ENCODE measurements at regions not wholly inside any gene's neighbourhood (a gene's known extent, or its start where the extent isn't known, plus 50 kb on each side); places are given as distances from the start of the nearest gene placed in this dataset.

DNA sequence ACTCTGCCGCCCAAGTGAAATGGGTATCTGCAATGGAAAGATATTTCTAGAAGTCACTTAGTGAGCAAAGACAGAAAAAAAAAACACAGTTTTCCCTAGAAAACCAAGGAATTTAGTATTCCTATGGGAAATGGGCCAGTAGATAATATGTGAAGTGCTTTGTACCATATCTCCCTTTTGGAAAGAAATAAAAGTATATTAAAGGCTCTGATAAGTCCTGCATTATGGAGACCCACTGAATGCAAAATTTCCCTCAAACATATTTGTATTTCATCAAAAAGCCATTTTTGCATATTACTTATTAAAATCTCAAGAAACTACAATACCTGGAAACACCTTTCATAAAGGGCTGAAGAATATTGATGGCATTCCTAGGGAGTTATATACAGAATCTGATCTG lies 51.6 kb upstream of the DYNLRB2 start:
- no peak overlapping the region for H3K27ac ChIP-seq
- no peak for TF ChIP-seq CTCF (conservative IDR thresholded peaks at IDR 0.05)

DNA sequence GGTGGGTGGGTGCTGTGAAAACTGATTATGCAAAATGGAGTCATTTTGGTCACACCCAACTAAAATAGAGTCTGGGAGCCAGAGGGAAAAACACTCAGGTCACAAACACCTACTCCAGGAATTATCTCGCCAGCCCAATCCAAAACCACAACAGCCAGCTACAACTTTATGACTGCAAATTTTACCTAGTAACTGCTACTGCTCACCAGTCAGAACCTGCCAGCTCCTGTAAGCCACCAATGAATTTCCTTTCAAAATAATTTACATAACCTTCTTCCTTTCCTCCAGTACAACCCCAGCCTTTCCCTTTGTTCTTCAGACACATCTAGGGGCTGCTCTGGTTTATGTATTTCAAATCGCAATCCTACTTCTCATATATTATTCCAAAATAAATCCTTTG lies 52.6 kb upstream of the DYNLRB2 start:
- TF ChIP-seq CTCF (conservative IDR thresholded peaks at IDR 0.05): no peak
- H3K27ac ChIP-seq: no peak overlapping the region

- H3K27ac ChIP-seq: no peak overlapping the region
- no peak for TF ChIP-seq CTCF (conservative IDR thresholded peaks at IDR 0.05)
Observed at GRCh38 chr16:80480664-80481063, 60.1 kb upstream of the DYNLRB2 start.

GRCh38 chr16:80477838-80478237 lies 63.0 kb upstream of the DYNLRB2 start:
- no peak for TF ChIP-seq CTCF (conservative IDR thresholded peaks at IDR 0.05)
- no peak overlapping the region for H3K27ac ChIP-seq

- no peak overlapping the region for H3K27ac ChIP-seq
- no peak for TF ChIP-seq CTCF (conservative IDR thresholded peaks at IDR 0.05)
Observed at GRCh38 chr16:80468029-80468428, 72.8 kb upstream of the DYNLRB2 start.

DNA sequence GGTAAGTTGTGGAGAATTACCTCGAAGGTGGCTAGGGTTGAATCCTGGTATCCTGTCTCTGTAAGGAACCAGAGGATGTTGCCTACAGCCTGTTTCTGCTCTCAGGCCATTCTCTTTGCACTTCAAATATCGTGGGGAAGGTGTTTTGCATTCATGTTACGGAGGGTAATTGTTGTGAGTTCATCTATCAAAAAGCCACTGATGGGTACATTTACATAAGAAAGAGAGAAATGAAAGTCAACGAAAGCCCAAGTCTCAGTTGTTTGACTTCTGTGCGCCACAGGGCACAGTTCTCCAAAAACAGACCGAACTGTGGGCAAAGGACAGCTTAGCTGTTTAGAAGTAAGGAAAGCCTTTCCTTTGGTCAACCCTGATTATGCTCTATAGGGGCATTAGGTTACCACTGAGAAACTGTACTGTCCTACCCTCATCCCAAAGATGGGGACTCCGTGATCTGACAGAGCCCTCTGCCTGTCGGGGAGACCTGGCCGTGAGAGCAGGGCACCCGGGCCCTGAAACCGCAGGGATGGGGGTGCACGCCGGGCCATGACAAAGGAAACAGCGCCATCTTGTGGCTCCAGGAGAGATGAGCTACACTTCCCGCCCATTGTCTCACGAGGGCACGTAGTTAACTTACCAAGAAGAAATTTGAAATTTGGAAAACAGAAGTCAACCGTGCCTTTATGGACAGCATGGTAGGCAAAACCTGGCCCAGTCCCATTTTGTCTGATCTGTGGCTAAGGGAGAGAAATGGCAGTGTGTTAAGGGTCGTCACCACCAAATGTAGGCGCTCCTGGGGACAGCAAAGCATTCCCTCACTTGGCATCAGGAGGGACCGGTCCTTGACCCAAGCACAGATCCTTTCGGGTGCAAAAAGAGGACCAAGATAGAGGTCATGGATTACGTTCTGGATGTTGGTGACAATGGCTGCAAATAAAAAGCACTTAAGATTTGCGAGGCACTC lies 74.5 kb upstream of the DYNLRB2 start:
- H3K27ac ChIP-seq: no peak overlapping the region; the same call in 1 of the 2 replicates
- peak; percentile 75 for TF ChIP-seq CTCF (conservative IDR thresholded peaks at IDR 0.05)

- H3K27ac ChIP-seq: peak overlapping the region; percentile 78
- no peak for TF ChIP-seq CTCF (conservative IDR thresholded peaks at IDR 0.05)
Observed at GRCh38 chr16:80463751-80464495, 76.9 kb upstream of the DYNLRB2 start.
